Cardiac fibroblast (primary cell): ENCODE measurements at regions not wholly inside any gene's neighbourhood (a gene's known extent, or its start where the extent isn't known, plus 50 kb on each side); places are given as distances from the start of the nearest gene placed in this dataset.

ENCODE experiments used
- DNase-seq, 2 donors: peaks; one replicate each; pipeline versions ENCODE4 v3.0.0 to v3.0.0-alpha.2; 2010; ENCODE audit warnings: low read depth in 2 of 2
- H3K4me3 ChIP-seq, 2 donors: replicated peaks in 1 of 2; 1 replicate in 1 of 2; 2 replicates in 1 of 2; pipeline ENCODE4 v1.5.1; 2011; ENCODE audit warnings: low read depth in 2 of 2, low read length in 2 of 2, mild to moderate bottlenecking in 2 of 2, moderate library complexity in 1 of 2
- CTCF ChIP-seq: IDR thresholded peaks from one replicate; pipeline ENCODE4 v1.5.1; 2011; ENCODE audit warnings: low read depth, mild to moderate bottlenecking, low read length, inconsistent platforms

GRCh38 chr18:67290421-67290820 is 226.1 kb downstream of the DSEL start:
- no peak overlapping the region for H3K4me3 ChIP-seq
- peak in 1 of 2 donors; percentile 70 for DNase-seq
- TF ChIP-seq CTCF: no peak

GRCh38 chr18:67285583-67285982 is 230.9 kb downstream of the DSEL start:
- no peak for DNase-seq
- no peak for TF ChIP-seq CTCF
- H3K4me3 ChIP-seq: no peak overlapping the region

GRCh38 chr18:67282796-67283195 is 233.7 kb downstream of the DSEL start:
- no peak overlapping the region for H3K4me3 ChIP-seq
- DNase-seq: peak; percentile 36 to 73
- TF ChIP-seq CTCF: no peak

GRCh38 chr18:67281746-67282145 is 234.8 kb downstream of the DSEL start:
- no peak for TF ChIP-seq CTCF
- peak in 1 of 2 donors; percentile 10 for DNase-seq
- H3K4me3 ChIP-seq: no peak overlapping the region

- DNase-seq: no peak
- H3K4me3 ChIP-seq: no peak overlapping the region
- no peak for TF ChIP-seq CTCF
Observed at GRCh38 chr18:67280486-67281242, 235.9 kb downstream of the DSEL start.

- no peak for TF ChIP-seq CTCF
- H3K4me3 ChIP-seq: no peak overlapping the region
- no peak for DNase-seq
Observed at GRCh38 chr18:67279988-67280387, 236.5 kb downstream of the DSEL start.

GRCh38 chr18:67278984-67279383 is 237.5 kb downstream of the DSEL start:
- TF ChIP-seq CTCF: peak; percentile 9
- no peak overlapping the region for H3K4me3 ChIP-seq
- DNase-seq: no peak
